Erythroblast (primary cell): ENCODE measurements at regions not wholly inside any gene's neighbourhood (a gene's known extent, or its start where the extent isn't known, plus 50 kb on each side); places are given as distances from the start of the nearest gene placed in this dataset.

ENCODE experiments used
- DNase-seq, 2 experiments: peaks; one replicate each; lab custom pipeline; 2025; lab: John Stamatoyannopoulos, UW
- GATA1 ChIP-seq: IDR thresholded peaks from 2 replicates; pipeline ENCODE4 v1.6.1; 2011; ENCODE audit warnings: low read depth, mild to moderate bottlenecking, control low read depth, low read length, moderate library complexity
- POLR2A ChIP-seq: IDR thresholded peaks from 2 replicates; pipeline ENCODE4 v1.6.1; 2011; ENCODE audit warnings: mild to moderate bottlenecking, low read length

- TF ChIP-seq POLR2A = no peak
- no peak for TF ChIP-seq GATA1
- no peak for DNase-seq
Observed at GRCh38 chr4:176546975-176547374, 227.2 kb downstream of the SPCS3 start.

DNA sequence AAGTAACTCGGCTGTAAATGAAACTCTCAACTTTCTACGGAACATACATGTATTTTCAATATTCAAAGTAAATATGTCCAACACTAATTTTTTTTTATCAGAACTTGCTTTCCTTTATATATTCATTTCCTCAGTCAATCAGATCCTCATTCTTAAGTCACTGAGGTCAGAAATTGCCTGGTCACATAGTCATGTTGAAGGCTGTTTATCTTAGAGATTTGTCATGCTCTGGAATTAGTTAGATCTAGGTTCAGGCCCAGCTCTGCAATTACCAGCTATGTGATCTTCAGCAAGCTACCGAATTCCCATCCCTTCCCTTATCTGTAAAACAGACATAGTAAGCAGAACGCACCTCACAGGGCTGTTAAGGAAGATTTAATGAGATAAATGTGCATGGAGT lies 228.8 kb downstream of the SPCS3 start:
- TF ChIP-seq POLR2A (no peak), GATA1 (no peak)
- DNase-seq = no peak

GRCh38 chr4:176549161-176549865 lies 229.5 kb downstream of the SPCS3 start:
- DNase-seq = no peak
- TF ChIP-seq POLR2A = no peak
- TF ChIP-seq GATA1 = no peak

GRCh38 chr4:176558661-176559060 lies 234.1 kb downstream of the VEGFC start:
- no peak for DNase-seq
- TF ChIP-seq GATA1 (no peak), POLR2A (no peak)

DNA sequence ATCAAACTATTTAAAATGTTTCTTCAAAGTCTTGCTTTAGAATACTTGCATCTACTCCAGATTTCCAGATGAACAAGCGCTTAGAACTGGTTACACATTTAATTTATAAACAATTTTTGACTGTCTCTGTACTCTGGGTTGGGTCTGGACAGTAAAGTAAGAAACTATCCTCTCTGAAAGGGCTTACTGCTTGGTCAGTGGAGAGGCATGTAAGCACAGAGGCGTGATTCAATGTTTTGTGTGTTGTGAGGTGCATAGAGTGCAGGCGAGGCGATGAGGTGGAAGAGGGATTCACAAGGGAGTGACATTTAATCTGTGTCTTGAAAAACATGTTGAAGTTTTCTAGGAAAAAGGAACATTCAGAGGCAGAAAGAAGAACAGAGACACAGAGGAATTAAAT lies 231.4 kb downstream of the VEGFC start:
- no peak for DNase-seq
- TF ChIP-seq POLR2A = no peak
- no peak for TF ChIP-seq GATA1

- no peak for TF ChIP-seq GATA1
- no peak for TF ChIP-seq POLR2A
- no peak for DNase-seq
Observed at GRCh38 chr4:176563591-176563990, 229.1 kb downstream of the VEGFC start.

DNA sequence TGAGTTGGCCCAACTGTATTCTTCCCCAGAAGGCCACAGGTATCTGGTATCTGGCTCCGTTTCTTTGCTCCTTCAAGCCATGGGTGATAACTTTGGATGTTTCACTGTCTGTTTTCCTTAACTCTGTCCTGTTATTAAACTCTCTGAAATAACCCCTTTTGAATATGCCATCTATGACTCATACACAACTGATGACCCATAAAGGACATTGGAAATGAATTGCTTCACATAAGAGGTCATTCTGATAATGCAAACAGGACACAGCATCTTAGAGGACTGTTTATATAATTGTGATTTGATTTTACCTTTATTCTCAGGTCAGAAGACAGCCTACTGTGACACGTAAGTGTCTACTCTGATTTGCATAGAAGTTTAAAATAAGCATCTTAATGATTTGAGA lies 227.7 kb downstream of the VEGFC start:
- no peak for TF ChIP-seq GATA1
- no peak for TF ChIP-seq POLR2A
- DNase-seq = no peak

- no peak for DNase-seq
- TF ChIP-seq GATA1 (no peak), POLR2A (no peak)
Observed at GRCh38 chr4:176566769-176567168, 226.0 kb downstream of the VEGFC start.

DNA sequence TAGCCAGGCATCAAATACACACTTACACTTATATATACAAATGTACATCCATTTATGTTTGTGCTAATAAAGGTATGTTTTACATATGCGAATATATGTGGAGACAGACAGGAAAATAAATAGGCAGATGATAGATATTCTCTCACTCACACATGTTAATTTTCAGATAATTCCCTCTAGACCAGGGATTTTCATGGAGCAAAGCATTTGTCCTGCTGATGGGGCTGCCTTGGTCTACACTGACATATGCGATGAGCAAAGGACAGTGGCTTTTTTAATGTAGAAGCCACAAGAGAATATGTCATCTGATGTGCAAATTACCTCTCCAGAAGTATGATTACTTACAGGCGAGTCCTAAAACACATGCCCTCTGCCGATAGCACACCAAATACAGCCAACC lies 224.5 kb downstream of the VEGFC start:
- DNase-seq = no peak
- TF ChIP-seq POLR2A = no peak
- TF ChIP-seq GATA1 = no peak

GRCh38 chr4:176569301-176569700 lies 223.4 kb downstream of the VEGFC start:
- peak in 1 of 2 experiments; percentile 3 for DNase-seq
- TF ChIP-seq POLR2A (no peak), GATA1 (no peak)

- DNase-seq = no peak
- TF ChIP-seq POLR2A (no peak), GATA1 (no peak)
Observed at GRCh38 chr4:176571206-176571605, 221.5 kb downstream of the VEGFC start.

DNA sequence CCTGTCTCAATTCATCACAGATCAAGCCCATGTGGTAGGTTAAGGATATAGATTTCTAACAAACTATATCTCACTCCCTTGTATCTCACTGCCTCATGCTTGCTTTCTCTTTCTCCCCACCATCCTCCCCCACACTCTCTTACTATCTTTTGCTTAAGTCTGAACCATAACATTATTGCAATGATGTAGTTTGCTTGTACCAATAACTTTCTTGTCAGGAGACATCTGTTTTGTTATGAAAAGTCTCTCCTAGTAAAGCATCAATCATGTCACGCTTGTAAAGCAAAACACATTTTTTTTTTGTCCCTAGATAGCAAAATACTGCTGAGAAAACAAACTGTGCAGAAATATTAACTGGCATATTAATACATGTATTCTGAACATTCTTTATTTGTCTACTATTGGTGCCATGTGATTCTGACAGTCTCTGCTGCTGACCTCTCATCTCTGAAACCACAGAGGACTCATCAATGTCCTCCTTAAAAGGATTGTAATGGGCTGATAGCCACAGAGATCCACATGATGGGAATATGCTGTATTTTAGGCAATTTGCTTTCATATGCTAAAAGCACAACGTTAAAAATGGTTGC lies 217.5 kb downstream of the VEGFC start:
- TF ChIP-seq POLR2A (no peak), GATA1 (no peak)
- no peak for DNase-seq

- DNase-seq = no peak
- TF ChIP-seq GATA1 (no peak), POLR2A (no peak)
Observed at GRCh38 chr4:176579226-176579625, 213.5 kb downstream of the VEGFC start.

- DNase-seq = no peak
- TF ChIP-seq POLR2A (no peak), GATA1 (no peak)
Observed at GRCh38 chr4:176583278-176583677, 209.4 kb downstream of the VEGFC start.
